CD4-positive, alpha-beta T cell (primary cell): ENCODE measurements at regions not wholly inside any gene's neighbourhood (a gene's known extent, or its start where the extent isn't known, plus 50 kb on each side); places are given as distances from the start of the nearest gene placed in this dataset.

ENCODE experiments used
- ATAC-seq: fragments of 200-7000 bp; cut with Tn5 transposase; one replicate; pipeline ENCODE4 v1.10.0; 2022; ENCODE audit warnings: mild to moderate bottlenecking; ENCODE audit not compliant: poor library complexity
- CTCF ChIA-PET: fragments of 350-600 bp; sonication (Branson Sonifier 250); formaldehyde crosslinking; loops from one replicate; lab custom pipeline; 2021; ENCODE audit warnings: antibody characterized with exemption, inconsistent platforms; lab: Charles Lee
- POLR2A ChIA-PET: fragments of 350-600 bp; sonication (Branson Sonifier 250); formaldehyde crosslinking; loops from one replicate; lab custom pipeline; 2021; ENCODE audit warnings: antibody characterized with exemption, inconsistent platforms; lab: Charles Lee
- DNase-seq, 14 experiments: peaks; one replicate each; pipeline ENCODE4 v3.0.0-alpha.2; 2013 to 2020; ENCODE audit warnings: mixed read lengths in 2 of 14
- H3K27ac ChIP-seq, 2 donors: one replicate each; pipeline versions ENCODE4 v1.5.1 to v1.7.0; 2013; ENCODE audit warnings: low read length in 2 of 2, low read depth in 1 of 2, mild to moderate bottlenecking in 1 of 2
- H3K27me3 ChIP-seq, 2 experiments: 1 replicate in 1 of 2; 2 replicates in 1 of 2; pipeline versions ENCODE4 v1.6.1 to v1.7.0; 2013; ENCODE audit warnings: low read length in 2 of 2, control low read depth in 1 of 2, mild to moderate bottlenecking in 1 of 2, moderate library complexity in 1 of 2; ENCODE audit not compliant: insufficient read depth in 2 of 2, control insufficient read depth in 1 of 2
- H3K36me3 ChIP-seq: one replicate; pipeline ENCODE4 v1.6.1; 2013; ENCODE audit warnings: low read length, control low read depth; ENCODE audit not compliant: insufficient read depth
- H3K4me1 ChIP-seq: one replicate; pipeline ENCODE4 v1.6.1; 2013; ENCODE audit warnings: low read length, control low read depth; ENCODE audit not compliant: insufficient read depth
- H3K4me3 ChIP-seq: one replicate; pipeline ENCODE4 v1.5.1; 2013; ENCODE audit warnings: mild to moderate bottlenecking, low read length, moderate library complexity
- H3K9me3 ChIP-seq, 2 experiments: 1 replicate in 1 of 2; 2 replicates in 1 of 2; pipeline versions ENCODE4 v1.6.1 to v1.7.0; 2013; ENCODE audit warnings: low read length in 2 of 2, mild to moderate bottlenecking in 2 of 2, control low read depth in 1 of 2, moderate library complexity in 1 of 2; ENCODE audit not compliant: control insufficient read depth in 1 of 2, insufficient read depth in 1 of 2
- H3K27ac Mint-ChIP-seq: one replicate; pipeline ENCODE4 v1.8.0; 2020; ENCODE audit warnings: mixed read lengths
- H3K27me3 Mint-ChIP-seq: one replicate; pipeline ENCODE4 v1.8.0; 2021; ENCODE audit warnings: mixed read lengths
- H3K36me3 Mint-ChIP-seq: one replicate; pipeline ENCODE4 v1.8.0; 2021; ENCODE audit warnings: low read depth, mixed read lengths
- H3K4me1 Mint-ChIP-seq: one replicate; pipeline ENCODE4 v1.8.0; 2021; ENCODE audit warnings: low read depth, mixed read lengths
- H3K4me3 Mint-ChIP-seq: one replicate; pipeline ENCODE4 v1.8.0; 2020; ENCODE audit warnings: mild to moderate bottlenecking, mixed read lengths
- H3K9me3 Mint-ChIP-seq: one replicate; pipeline ENCODE4 v1.8.0; 2020; ENCODE audit warnings: mixed read lengths
- CTCF ChIP-seq: fragments of 200-600 bp; IDR thresholded peaks from one replicate; pipeline ENCODE4 v1.8.0; 2022; ENCODE audit warnings: antibody characterized with exemption, mild to moderate bottlenecking
- intact Hi-C, 2 experiments: fragments of 100-400 bp; cut with DNase I in 1 of 2; cut with micrococcal nuclease in 1 of 2; formaldehyde crosslinking; loops; one replicate each; pipeline versions ENCODE4 v1.15.1 to v1.9.0; 2023 to 2025; cut with DNase I, micrococcal nuclease

GRCh38 chr3:135898774-135899173 lies 66.8 kb upstream of the PPP2R3A start:
- Histone ChIP-seq H3K4me1 (no peaks in the 10 kb centered on the region), H3K4me3 (no peak overlapping the region), H3K9me3 (no peaks in the 10 kb centered on the region), H3K27ac (no peak overlapping the region), H3K27me3 (no peaks in the 10 kb centered on the region), H3K36me3 (no peaks in the 10 kb centered on the region)
- Mint-ChIP-seq H3K4me3 (no peak overlapping the region), H3K27ac (no peak overlapping the region), H3K36me3 (no peaks in the 10 kb centered on the region), H3K27me3 (peaks cover 8% of the 10 kb centered on the region), H3K9me3 (no peaks in the 10 kb centered on the region), H3K4me1 (no peaks in the 10 kb centered on the region)
- DNase-seq (no peak), ATAC-seq (no peak)
- CTCF ChIA-PET = interaction anchor here (1.5 kb wide), 1 partner anchor 8 kb away, joined by 4 read pairs; no protein-coding TSS in a partner anchor
- POLR2A ChIA-PET = no interaction called here
- TF ChIP-seq CTCF = no peak
- intact Hi-C loops = loop anchor here in 1 of 2 experiments (5.0 to 10.0 kb wide), 2 partner anchors 1104 to 1296 kb away; partner anchors contain the start of gene EPHB1

GRCh38 chr3:135905058-135905724 lies 60.3 kb upstream of the PPP2R3A start:
- Mint-ChIP-seq H3K4me1 (no peaks in the 10 kb centered on the region), H3K9me3 (no peaks in the 10 kb centered on the region), H3K27ac (no peak overlapping the region), H3K36me3 (no peaks in the 10 kb centered on the region), H3K27me3 (peaks cover 4% of the 10 kb centered on the region), H3K4me3 (no peak overlapping the region)
- Histone ChIP-seq H3K36me3 (no peaks in the 10 kb centered on the region), H3K27me3 (no peaks in the 10 kb centered on the region), H3K27ac (no peak overlapping the region), H3K9me3 (peaks cover 0 to 6% of the 10 kb centered on the region in 2 experiments), H3K4me3 (no peak overlapping the region), H3K4me1 (no peaks in the 10 kb centered on the region)
- DNase-seq (no peak), ATAC-seq (no peak)
- intact Hi-C loops = no loop called here
- no peak for TF ChIP-seq CTCF
- CTCF ChIA-PET = no interaction called here
- POLR2A ChIA-PET = no interaction called here

GRCh38 chr3:135907422-135908165 lies 57.9 kb upstream of the PPP2R3A start:
- intact Hi-C loops = no loop called here
- Mint-ChIP-seq H3K4me1 (no peaks in the 10 kb centered on the region), H3K36me3 (no peaks in the 10 kb centered on the region), H3K9me3 (no peaks in the 10 kb centered on the region), H3K27ac (no peak overlapping the region), H3K27me3 (peaks cover 4% of the 10 kb centered on the region), H3K4me3 (no peak overlapping the region)
- Histone ChIP-seq H3K4me3 (no peak overlapping the region), H3K36me3 (no peaks in the 10 kb centered on the region), H3K27ac (no peak overlapping the region), H3K4me1 (no peaks in the 10 kb centered on the region), H3K27me3 (no peaks in the 10 kb centered on the region), H3K9me3 (peaks cover 0 to 6% of the 10 kb centered on the region in 2 experiments)
- TF ChIP-seq CTCF = no peak
- DNase-seq = no peak
- ChIA-PET POLR2A (no interaction called here), CTCF (no interaction called here)
- no peak for ATAC-seq
